ENCODE measurements at regions not wholly inside any gene's neighbourhood (a gene's known extent, or its start where the extent isn't known, plus 50 kb on each side); places are given as distances from the start of the nearest gene placed in this dataset.

- DNase-seq (ENCODE audit: low read depth, low spot score): no peak
Measured at GRCh38 chr1:182295697-182296096, 95.9 kb downstream of the GLUL start.

GRCh38 chr1:182293119-182293589 is 98.4 kb downstream of the GLUL start:
- DNase-seq (ENCODE audit: low read depth, low spot score): no peak

GRCh38 chr1:182292193-182292741 is 99.3 kb downstream of the GLUL start:
- no peak for DNase-seq (ENCODE audit: low read depth, low spot score)

GRCh38 chr1:182291584-182292192 is 99.9 kb downstream of the GLUL start:
- no peak for DNase-seq (ENCODE audit: low read depth, low spot score)

GRCh38 chr1:182288749-182289604 is 102.6 kb downstream of the GLUL start:
- no peak for DNase-seq (ENCODE audit: low read depth, low spot score)

GRCh38 chr1:182286761-182287160 is 104.8 kb downstream of the GLUL start:
- no peak for DNase-seq (ENCODE audit: low read depth, low spot score)

- no peak for DNase-seq (ENCODE audit: low read depth, low spot score)
Measured at GRCh38 chr1:182283746-182284544, 107.6 kb downstream of the GLUL start.

- peak; percentile 21 for DNase-seq (ENCODE audit: low read depth, low spot score)
Measured at GRCh38 chr1:182281541-182281940, 110.0 kb downstream of the GLUL start.

GRCh38 chr1:182280504-182280900 is 111.1 kb downstream of the GLUL start:
- DNase-seq (ENCODE audit: low read depth, low spot score): no peak

GRCh38 chr1:182279724-182280503 is 111.7 kb downstream of the GLUL start:
- peak; percentile 44 for DNase-seq (ENCODE audit: low read depth, low spot score)

- no peak for DNase-seq (ENCODE audit: low read depth, low spot score)
Measured at GRCh38 chr1:182279302-182279701, 112.3 kb downstream of the GLUL start.

GRCh38 chr1:182278144-182279054 is 113.2 kb downstream of the GLUL start:
- no peak for DNase-seq (ENCODE audit: low read depth, low spot score)

GRCh38 chr1:182275271-182275670 is 116.3 kb downstream of the GLUL start:
- DNase-seq (ENCODE audit: low read depth, low spot score): no peak

- no peak for DNase-seq (ENCODE audit: low read depth, low spot score)
Measured at GRCh38 chr1:182274618-182275017, 117.0 kb downstream of the GLUL start.

- DNase-seq (ENCODE audit: low read depth, low spot score): no peak
Measured at GRCh38 chr1:182270731-182271130, 120.9 kb downstream of the GLUL start.

- DNase-seq (ENCODE audit: low read depth, low spot score): no peak
Measured at GRCh38 chr1:182269097-182269496, 122.5 kb downstream of the GLUL start.

GRCh38 chr1:182268669-182269068 is 122.9 kb downstream of the GLUL start:
- no peak for DNase-seq (ENCODE audit: low read depth, low spot score)

- DNase-seq (ENCODE audit: low read depth, low spot score): no peak
Measured at GRCh38 chr1:182264185-182264584, 127.4 kb downstream of the GLUL start.

- no peak for DNase-seq (ENCODE audit: low read depth, low spot score)
Measured at GRCh38 chr1:182263706-182264105, 127.9 kb downstream of the GLUL start.

GRCh38 chr1:182262425-182262824 is 129.2 kb downstream of the GLUL start:
- no peak for DNase-seq (ENCODE audit: low read depth, low spot score)

All from ELF-1 (cell line).